Stomach (tissue), 8 donors: ENCODE measurements at regions not wholly inside any gene's neighbourhood (a gene's known extent, or its start where the extent isn't known, plus 50 kb on each side); places are given as distances from the start of the nearest gene placed in this dataset.

Experiments used
- DNase-seq, 2 donors: peaks; one replicate each; pipeline versions ENCODE4 v3.0.0 to v3.0.0-alpha.2; 2013 to 2019
- H3K27ac ChIP-seq, 5 donors: fragments of 200-600 bp in 4 of 5; sonication (generic) in 4 of 5; one replicate each; pipeline ENCODE4 v1.5.1; 2013 to 2019; ENCODE audit warnings: mild to moderate bottlenecking in 1 of 5, moderate library complexity in 1 of 5
- H3K27me3 ChIP-seq, 3 donors: fragments of 200-600 bp; sonication (generic); one replicate each; pipeline ENCODE4 v1.5.1; 2017 to 2019; ENCODE audit warnings: mixed run types in 1 of 3
- H3K36me3 ChIP-seq, 4 donors: fragments of 200-600 bp; sonication (generic); 1 replicate in 3 of 4; 2 replicates in 1 of 4; pipeline ENCODE4 v1.5.1; 2016 to 2019
- H3K4me1 ChIP-seq, 4 donors: fragments of 200-600 bp; sonication (generic); one replicate each; pipeline ENCODE4 v1.5.1; 2016 to 2019
- H3K4me3 ChIP-seq, 4 donors: fragments of 200-600 bp; sonication (generic) in 3 of 4; one replicate each; pipeline ENCODE4 v1.5.1; 2016 to 2019; ENCODE audit warnings: mild to moderate bottlenecking in 1 of 4
- H3K9me3 ChIP-seq, 4 donors: fragments of 200-600 bp; sonication (generic); one replicate each; pipeline ENCODE4 v1.5.1; 2016 to 2019
- EP300 ChIP-seq: sonication (generic); formaldehyde crosslinking; IDR thresholded peaks from one replicate; pipeline ENCODE4 v1.6.1; 2017; ENCODE audit warnings: antibody characterized with exemption
- POLR2A ChIP-seq, 4 donors: fragments of 450-650 bp; IDR thresholded peaks; one replicate each; pipeline ENCODE4 v1.6.1; 2016; ENCODE audit warnings: antibody characterized with exemption in 4 of 4, control low read depth in 2 of 4, mild to moderate bottlenecking in 1 of 4, moderate library complexity in 1 of 4
- POLR2AphosphoS5 ChIP-seq, 3 donors: sonication (generic); formaldehyde crosslinking; IDR thresholded peaks; one replicate each; pipeline ENCODE4 v1.6.1; 2016; ENCODE audit warnings: antibody characterized with exemption in 3 of 3
- WGBS, 5 donors: extraction: QIAGEN DNeasy Blood & Tissue Kit in 3 of 5; methylation state at CpG; one replicate each; pipeline versions ENCODE4 v1.1.5 to v1.1.7; 2013 to 2018; 5-methylcytosine and 5-hydroxymethylcytosine counted together
- intact Hi-C: fragments of 100-400 bp; cut with DNase I; formaldehyde crosslinking; loops from one replicate; pipeline ENCODE4 v1.15.1; 2023; ENCODE audit warnings: low total_unique reads
- TF ChIP-seq, protein P1 (sequence below), 7 experiments: fragments of 450-650 bp in 4 of 7; fragments of 200-600 bp in 3 of 7; sonication (generic) in 3 of 7; IDR thresholded peaks; one replicate each; pipeline ENCODE4 v1.5.1; 2016 to 2019; ENCODE audit warnings: antibody characterized with exemption in 7 of 7, control low read depth in 2 of 7, mild to moderate bottlenecking in 1 of 7
- donor health status: healthy with polysubstance abuse.
- donor health status: Bipolar disorder and iron deficiency.
- donor health status: healthy.

- TF ChIP-seq POLR2AphosphoS5 (IDR thresholded peaks at IDR 0.05) (no peak), EP300 (no peak), POLR2A (IDR thresholded peaks at IDR 0.05) (no peak)
- TF ChIP-seq, protein P1, sequence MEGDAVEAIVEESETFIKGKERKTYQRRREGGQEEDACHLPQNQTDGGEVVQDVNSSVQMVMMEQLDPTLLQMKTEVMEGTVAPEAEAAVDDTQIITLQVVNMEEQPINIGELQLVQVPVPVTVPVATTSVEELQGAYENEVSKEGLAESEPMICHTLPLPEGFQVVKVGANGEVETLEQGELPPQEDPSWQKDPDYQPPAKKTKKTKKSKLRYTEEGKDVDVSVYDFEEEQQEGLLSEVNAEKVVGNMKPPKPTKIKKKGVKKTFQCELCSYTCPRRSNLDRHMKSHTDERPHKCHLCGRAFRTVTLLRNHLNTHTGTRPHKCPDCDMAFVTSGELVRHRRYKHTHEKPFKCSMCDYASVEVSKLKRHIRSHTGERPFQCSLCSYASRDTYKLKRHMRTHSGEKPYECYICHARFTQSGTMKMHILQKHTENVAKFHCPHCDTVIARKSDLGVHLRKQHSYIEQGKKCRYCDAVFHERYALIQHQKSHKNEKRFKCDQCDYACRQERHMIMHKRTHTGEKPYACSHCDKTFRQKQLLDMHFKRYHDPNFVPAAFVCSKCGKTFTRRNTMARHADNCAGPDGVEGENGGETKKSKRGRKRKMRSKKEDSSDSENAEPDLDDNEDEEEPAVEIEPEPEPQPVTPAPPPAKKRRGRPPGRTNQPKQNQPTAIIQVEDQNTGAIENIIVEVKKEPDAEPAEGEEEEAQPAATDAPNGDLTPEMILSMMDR (IDR thresholded peaks at IDR 0.05): no peak
- WGBS, 5 donors: 43 to 56% (median 50%) methylated on average over 2 of the region's 2 CpGs
- Histone ChIP-seq H3K27me3 (peaks cover 0 to 12% (median 0%) of the 10 kb centered on the region in 3 donors), H3K4me3 (no peak overlapping the region), H3K27ac (no peak overlapping the region), H3K36me3 (no peaks in the 10 kb centered on the region), H3K4me1 (peaks cover 0 to 6% (median 3%) of the 10 kb centered on the region in 4 donors), H3K9me3 (no peaks in the 10 kb centered on the region)
- no peak for DNase-seq
- intact Hi-C loops: no loop called here
Observed at GRCh38 chr10:9211228-9211627, 1156.7 kb downstream of the GATA3 start.

DNA sequence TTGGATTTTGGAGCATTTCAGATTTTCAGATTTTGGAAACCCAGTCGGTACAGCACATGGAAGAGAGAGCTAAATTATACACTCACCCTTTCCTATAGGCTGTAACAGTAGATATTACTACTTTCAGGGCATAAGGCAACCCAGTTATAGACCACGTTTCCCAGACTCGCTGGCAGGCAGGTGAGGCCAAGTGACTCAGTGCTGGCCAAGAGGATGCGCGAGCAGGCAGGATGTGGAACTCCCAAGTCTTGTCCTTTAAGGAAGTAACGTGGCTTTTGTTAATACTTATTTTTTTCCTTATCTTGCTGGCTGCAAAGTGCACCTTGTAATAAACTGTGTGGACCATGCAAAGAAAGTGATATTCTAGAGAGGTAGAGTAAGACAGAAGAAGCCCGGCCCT, 1160.1 kb downstream of the GATA3 start:
- TF ChIP-seq POLR2AphosphoS5 (IDR thresholded peaks at IDR 0.05): no peak
- no peak for TF ChIP-seq EP300
- TF ChIP-seq POLR2A (IDR thresholded peaks at IDR 0.05): no peak
- TF ChIP-seq, protein P1 (IDR thresholded peaks at IDR 0.05): no peak
- no peaks in the 10 kb centered on the region for H3K4me1 ChIP-seq
- no peak overlapping the region for H3K4me3 ChIP-seq
- DNase-seq: no peak
- no peaks in the 10 kb centered on the region for H3K36me3 ChIP-seq
- H3K27me3 ChIP-seq: peaks cover 0 to 12% (median 0%) of the 10 kb centered on the region in 3 donors
- no peaks in the 10 kb centered on the region for H3K9me3 ChIP-seq
- no peak overlapping the region for H3K27ac ChIP-seq
- 56 to 67% (median 64%) methylated on average over 7 of the region's 7 CpGs for WGBS, 5 donors
- intact Hi-C loops: no loop called here

DNA sequence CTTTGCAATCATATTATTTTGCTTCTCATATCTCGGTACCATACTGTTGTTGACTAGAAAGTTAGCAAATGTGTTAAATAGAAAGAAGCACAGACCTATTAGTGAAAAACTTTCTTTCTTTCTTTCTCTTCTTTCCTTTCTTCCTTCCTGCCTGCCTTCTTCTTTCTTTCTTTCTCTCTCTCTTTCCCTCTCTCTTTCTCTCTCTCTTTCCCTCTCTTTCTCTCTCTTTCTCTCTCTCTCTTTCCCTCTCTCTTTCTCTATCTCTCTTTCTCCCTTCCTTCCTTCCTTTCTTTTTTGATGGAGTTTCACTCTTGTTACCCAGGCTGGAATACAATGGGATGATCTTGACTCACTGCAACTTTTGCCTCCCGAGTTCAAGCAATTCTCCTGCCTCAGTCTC, 1160.6 kb downstream of the GATA3 start:
- no peaks in the 10 kb centered on the region for H3K9me3 ChIP-seq
- no peaks in the 10 kb centered on the region for H3K36me3 ChIP-seq
- no peak for TF ChIP-seq POLR2A (IDR thresholded peaks at IDR 0.05)
- no peak for TF ChIP-seq EP300
- no peaks in the 10 kb centered on the region for H3K4me1 ChIP-seq
- H3K27me3 ChIP-seq: peaks cover 0 to 12% (median 0%) of the 10 kb centered on the region in 3 donors
- no peak overlapping the region for H3K27ac ChIP-seq
- H3K4me3 ChIP-seq: no peak overlapping the region
- no peak for DNase-seq
- intact Hi-C loops: no loop called here
- 82 to 89% (median 84%) methylated on average over 2 of the region's 2 CpGs for WGBS, 5 donors

GRCh38 chr10:9219860-9220259, 1165.4 kb downstream of the GATA3 start:
- Histone ChIP-seq H3K9me3 (no peaks in the 10 kb centered on the region), H3K27ac (no peak overlapping the region), H3K4me3 (no peak overlapping the region), H3K36me3 (no peaks in the 10 kb centered on the region), H3K27me3 (peaks cover 0 to 1% (median 0%) of the 10 kb centered on the region in 3 donors), H3K4me1 (no peaks in the 10 kb centered on the region)
- no peak for DNase-seq
- 33 to 47% (median 41%) methylated on average over 4 of the region's 4 CpGs for WGBS, 5 donors
- TF ChIP-seq, protein P1 (IDR thresholded peaks at IDR 0.05): no peak
- TF ChIP-seq POLR2AphosphoS5 (IDR thresholded peaks at IDR 0.05): no peak
- no peak for TF ChIP-seq EP300
- TF ChIP-seq POLR2A (IDR thresholded peaks at IDR 0.05): no peak
- intact Hi-C loops: no loop called here

GRCh38 chr10:9222917-9223316, 1168.4 kb downstream of the GATA3 start:
- Histone ChIP-seq H3K27ac (no peak overlapping the region), H3K4me3 (no peak overlapping the region), H3K9me3 (no peaks in the 10 kb centered on the region), H3K27me3 (no peaks in the 10 kb centered on the region), H3K4me1 (no peaks in the 10 kb centered on the region), H3K36me3 (no peaks in the 10 kb centered on the region)
- TF ChIP-seq, protein P1 (IDR thresholded peaks at IDR 0.05): no peak
- WGBS, 5 donors: 56 to 85% (median 71%) methylated on average over 3 of the region's 3 CpGs
- intact Hi-C loops: no loop called here
- peak in 1 of 2 donors; percentile 22 for DNase-seq
